ENCODE measurements at regions not wholly inside any gene's neighbourhood (a gene's known extent, or its start where the extent isn't known, plus 50 kb on each side); places are given as distances from the start of the nearest gene placed in this dataset.
"Not testable (repeated sequence)": the region's sequence is repeated elsewhere in the genome, so short reads cannot be mapped to it uniquely, and the experiment has no call there.

GRCh38 chr12:40446385-40446784 lies 221.6 kb downstream of the LRRK2 start:
- TF ChIP-seq, protein P1, sequence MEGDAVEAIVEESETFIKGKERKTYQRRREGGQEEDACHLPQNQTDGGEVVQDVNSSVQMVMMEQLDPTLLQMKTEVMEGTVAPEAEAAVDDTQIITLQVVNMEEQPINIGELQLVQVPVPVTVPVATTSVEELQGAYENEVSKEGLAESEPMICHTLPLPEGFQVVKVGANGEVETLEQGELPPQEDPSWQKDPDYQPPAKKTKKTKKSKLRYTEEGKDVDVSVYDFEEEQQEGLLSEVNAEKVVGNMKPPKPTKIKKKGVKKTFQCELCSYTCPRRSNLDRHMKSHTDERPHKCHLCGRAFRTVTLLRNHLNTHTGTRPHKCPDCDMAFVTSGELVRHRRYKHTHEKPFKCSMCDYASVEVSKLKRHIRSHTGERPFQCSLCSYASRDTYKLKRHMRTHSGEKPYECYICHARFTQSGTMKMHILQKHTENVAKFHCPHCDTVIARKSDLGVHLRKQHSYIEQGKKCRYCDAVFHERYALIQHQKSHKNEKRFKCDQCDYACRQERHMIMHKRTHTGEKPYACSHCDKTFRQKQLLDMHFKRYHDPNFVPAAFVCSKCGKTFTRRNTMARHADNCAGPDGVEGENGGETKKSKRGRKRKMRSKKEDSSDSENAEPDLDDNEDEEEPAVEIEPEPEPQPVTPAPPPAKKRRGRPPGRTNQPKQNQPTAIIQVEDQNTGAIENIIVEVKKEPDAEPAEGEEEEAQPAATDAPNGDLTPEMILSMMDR (conservative IDR thresholded peaks at IDR 0.05; ENCODE audit: low read depth) = peak; percentile 27
- H3K27ac ChIP-seq = no peak overlapping the region
- ChIA-PET POLR2A (ENCODE audit: low non-redundant PET) (no interaction called here), CTCF (interaction anchor here (0.6 to 1.0 kb wide), 6 partner anchors 11 to 375 kb away, joined by 3 to 7 read pairs (median 3); no protein-coding TSS in a partner anchor)
- peak; percentile 36 for DNase-seq (ENCODE audit: low spot score)

- H3K27ac ChIP-seq; DNase-seq (ENCODE audit: low spot score); CTCF ChIA-PET; POLR2A ChIA-PET (ENCODE audit: low non-redundant PET): not testable (repeated sequence)
Observed at GRCh38 chr12:40448523-40448922, 223.7 kb downstream of the LRRK2 start.

DNA sequence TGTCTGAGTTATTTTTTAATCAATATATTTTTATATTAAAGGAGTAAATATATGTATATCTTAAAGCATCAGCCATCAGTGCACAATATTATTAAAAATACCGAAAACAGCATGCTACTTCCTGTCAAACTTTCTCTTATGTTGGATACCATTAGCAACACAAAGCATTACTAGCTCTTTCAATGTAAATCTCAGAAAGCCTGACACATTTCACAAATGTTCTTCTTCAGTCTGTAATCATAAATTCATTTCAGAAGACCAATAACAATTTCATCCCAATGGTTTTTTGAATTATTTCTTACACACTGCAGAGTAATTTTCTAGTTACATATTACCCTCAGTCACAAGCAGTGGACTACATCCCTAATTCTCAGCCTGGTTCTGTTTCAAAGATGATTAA lies 226.9 kb downstream of the LRRK2 start:
- no peak for DNase-seq (ENCODE audit: low spot score)
- CTCF ChIA-PET = no interaction called here
- TF ChIP-seq, protein P1 (conservative IDR thresholded peaks at IDR 0.05; ENCODE audit: low read depth) = no peak
- no peak overlapping the region for H3K27ac ChIP-seq
- POLR2A ChIA-PET (ENCODE audit: low non-redundant PET) = no interaction called here

GRCh38 chr12:40464121-40464520 lies 228.1 kb upstream of the CNTN1 start:
- DNase-seq (ENCODE audit: low spot score) = no peak
- ChIA-PET CTCF (no interaction called here), POLR2A (ENCODE audit: low non-redundant PET) (no interaction called here)
- H3K27ac ChIP-seq = no peak overlapping the region
- TF ChIP-seq, protein P1 (conservative IDR thresholded peaks at IDR 0.05; ENCODE audit: low read depth) = no peak

GRCh38 chr12:40469736-40470135 lies 222.5 kb upstream of the CNTN1 start:
- CTCF ChIA-PET = no interaction called here
- no peak for DNase-seq (ENCODE audit: low spot score)
- POLR2A ChIA-PET (ENCODE audit: low non-redundant PET) = no interaction called here
- TF ChIP-seq, protein P1 (conservative IDR thresholded peaks at IDR 0.05; ENCODE audit: low read depth) = no peak
- no peak overlapping the region for H3K27ac ChIP-seq

DNA sequence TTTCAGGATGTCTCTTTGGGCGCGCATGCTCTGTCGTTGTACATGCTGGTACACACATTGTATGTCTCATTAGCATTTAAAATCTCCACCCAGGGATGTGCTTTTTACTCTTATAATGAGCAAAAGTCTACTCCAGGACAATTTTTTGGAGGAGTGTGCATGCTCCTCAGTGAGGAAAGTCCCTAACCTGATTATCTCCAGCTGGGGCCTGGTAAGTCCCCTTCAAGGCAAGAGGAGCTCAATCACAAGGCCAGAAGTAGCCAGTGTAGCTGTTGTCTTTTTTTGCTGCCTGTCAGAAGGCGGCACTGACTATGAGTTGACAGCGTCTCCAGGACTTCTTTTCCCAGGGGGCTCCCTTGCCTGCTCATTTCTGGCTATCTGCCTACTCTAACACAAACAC lies 218.3 kb upstream of the CNTN1 start:
- CTCF ChIA-PET = no interaction called here

DNA sequence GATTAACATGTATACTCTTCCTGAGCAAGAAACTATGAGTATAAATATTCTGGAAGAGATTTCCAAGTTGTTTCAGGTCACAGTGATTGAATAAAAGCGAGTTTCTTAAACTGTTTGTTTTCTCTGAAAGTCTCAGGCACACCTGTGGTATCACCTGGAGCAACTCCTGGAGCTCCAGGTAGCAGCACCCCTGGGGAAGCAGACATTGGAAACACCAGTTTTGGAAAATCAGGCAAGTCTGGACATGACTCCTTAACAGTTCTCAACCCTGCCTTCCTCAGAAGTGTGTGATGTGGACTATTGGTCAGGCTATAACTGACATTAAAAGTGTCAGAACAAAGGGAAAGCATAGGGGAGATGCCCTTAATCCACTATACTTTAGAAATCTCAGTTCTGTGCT lies 217.6 kb upstream of the CNTN1 start:
- no peak overlapping the region for H3K27ac ChIP-seq
- ChIA-PET POLR2A (ENCODE audit: low non-redundant PET) (no interaction called here), CTCF (no interaction called here)
- DNase-seq (ENCODE audit: low spot score) = no peak
- TF ChIP-seq, protein P1 (conservative IDR thresholded peaks at IDR 0.05; ENCODE audit: low read depth) = no peak

More for the DNA sequence above, 218.3 kb upstream of the CNTN1 start:
- no peak for DNase-seq (ENCODE audit: low spot score)
- POLR2A ChIA-PET (ENCODE audit: low non-redundant PET) = no interaction called here
- TF ChIP-seq, protein P1 (conservative IDR thresholded peaks at IDR 0.05; ENCODE audit: low read depth) = no peak
- no peak overlapping the region for H3K27ac ChIP-seq

Measured in RWPE1 (cell line).